Muscle layer of duodenum (tissue), 2 donors: ENCODE measurements at regions not wholly inside any gene's neighbourhood (a gene's known extent, or its start where the extent isn't known, plus 50 kb on each side); places are given as distances from the start of the nearest gene placed in this dataset.

Experiments used
- H3K27ac ChIP-seq: one replicate; pipeline ENCODE4 v1.7.0; 2013; ENCODE audit warnings: mild to moderate bottlenecking, low read length
- H3K27me3 ChIP-seq: one replicate; pipeline ENCODE4 v1.7.0; 2013; ENCODE audit warnings: low read depth, mild to moderate bottlenecking, control low read depth, low read length
- H3K36me3 ChIP-seq, 2 donors: one replicate each; pipeline ENCODE4 v1.7.0; 2013; ENCODE audit warnings: low read length in 2 of 2, control low read depth in 1 of 2, mild to moderate bottlenecking in 1 of 2; ENCODE audit not compliant: insufficient read depth in 2 of 2, control insufficient read depth in 1 of 2
- H3K4me1 ChIP-seq, 2 donors: one replicate each; pipeline ENCODE4 v1.7.0; 2013; ENCODE audit warnings: low read length in 2 of 2, mild to moderate bottlenecking in 2 of 2, control low read depth in 1 of 2, moderate library complexity in 1 of 2; ENCODE audit not compliant: insufficient read depth in 2 of 2, control insufficient read depth in 1 of 2
- H3K4me3 ChIP-seq, 2 donors: one replicate each; pipeline ENCODE4 v1.7.0; 2013; ENCODE audit warnings: low read length in 2 of 2, low read depth in 1 of 2, mild to moderate bottlenecking in 1 of 2
- H3K9me3 ChIP-seq, 2 donors: one replicate each; pipeline ENCODE4 v1.7.0; 2013; ENCODE audit warnings: low read length in 2 of 2, control low read depth in 1 of 2, mild to moderate bottlenecking in 1 of 2; ENCODE audit not compliant: control insufficient read depth in 1 of 2
- donor health status: healthy.

- H3K4me1 ChIP-seq = no peaks in the 10 kb centered on the region
- no peak overlapping the region for H3K27ac ChIP-seq
- H3K27me3 ChIP-seq = no peaks in the 10 kb centered on the region
- no peak overlapping the region for H3K4me3 ChIP-seq
- H3K9me3 ChIP-seq = peaks cover 0 to 4% of the 10 kb centered on the region in 2 donors
- no peaks in the 10 kb centered on the region for H3K36me3 ChIP-seq
Measured at GRCh38 chr13:85638815-85639393, 160.3 kb downstream of the SLITRK6 start.

DNA sequence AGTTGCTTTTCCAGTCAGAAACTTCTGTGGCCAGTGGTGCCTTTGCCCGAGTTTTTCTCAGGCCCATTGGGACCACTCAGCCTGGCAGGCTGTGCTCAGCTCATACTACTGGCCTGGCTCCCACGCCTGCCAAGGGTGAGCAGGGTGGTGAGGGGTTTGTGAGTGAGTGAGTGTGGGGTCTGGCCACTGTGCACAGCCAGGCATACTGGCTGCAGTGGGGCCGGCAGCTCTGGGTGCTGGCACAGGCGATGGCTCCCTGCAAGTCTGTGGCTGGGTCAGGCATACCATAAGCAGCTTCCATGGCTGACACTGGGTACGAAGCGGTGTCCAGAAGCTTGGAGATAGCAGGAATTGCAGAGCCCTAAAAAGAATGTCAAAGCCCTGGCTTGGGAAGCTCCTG is 161.0 kb downstream of the SLITRK6 start:
- no peak overlapping the region for H3K27ac ChIP-seq

DNA sequence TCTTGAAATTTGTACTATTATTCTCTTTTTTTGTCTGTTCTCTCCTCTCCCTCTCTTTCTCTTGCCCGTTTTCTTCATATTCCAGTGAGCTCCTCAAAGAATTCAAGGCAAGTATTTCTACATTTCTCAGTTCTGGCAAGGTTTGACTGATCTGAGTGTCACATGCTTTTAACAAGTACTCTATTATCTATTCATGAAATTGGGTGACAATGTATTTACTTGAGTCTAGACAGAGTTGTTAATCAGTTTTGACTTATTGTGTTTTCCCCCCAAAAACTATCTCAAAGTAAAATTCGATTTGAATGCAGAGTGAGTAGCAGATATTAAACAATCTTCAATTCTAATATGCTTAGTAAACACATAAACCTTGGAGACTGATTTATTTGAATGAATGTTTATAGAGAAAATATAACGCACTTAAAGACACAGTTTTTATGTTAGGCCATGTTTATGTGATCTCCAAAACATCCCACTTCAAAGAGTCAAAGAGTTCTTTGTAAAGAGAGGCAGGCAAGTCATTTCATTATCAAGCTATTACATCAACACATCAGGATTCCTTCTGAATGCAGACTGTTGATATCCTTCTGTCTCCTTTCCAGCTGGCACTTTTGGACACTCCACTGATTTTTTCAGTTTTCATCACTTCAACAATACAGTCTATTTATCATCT is 166.6 kb downstream of the SLITRK6 start:
- Histone ChIP-seq H3K4me1 (no peaks in the 10 kb centered on the region), H3K27ac (no peak overlapping the region), H3K9me3 (no peaks in the 10 kb centered on the region), H3K4me3 (no peak overlapping the region), H3K36me3 (no peaks in the 10 kb centered on the region), H3K27me3 (no peaks in the 10 kb centered on the region)

More for the DNA sequence above, 161.0 kb downstream of the SLITRK6 start:
- Histone ChIP-seq H3K36me3 (no peaks in the 10 kb centered on the region), H3K9me3 (peaks cover 0 to 4% of the 10 kb centered on the region in 2 donors), H3K27me3 (no peaks in the 10 kb centered on the region), H3K4me1 (no peaks in the 10 kb centered on the region), H3K4me3 (no peak overlapping the region)

DNA sequence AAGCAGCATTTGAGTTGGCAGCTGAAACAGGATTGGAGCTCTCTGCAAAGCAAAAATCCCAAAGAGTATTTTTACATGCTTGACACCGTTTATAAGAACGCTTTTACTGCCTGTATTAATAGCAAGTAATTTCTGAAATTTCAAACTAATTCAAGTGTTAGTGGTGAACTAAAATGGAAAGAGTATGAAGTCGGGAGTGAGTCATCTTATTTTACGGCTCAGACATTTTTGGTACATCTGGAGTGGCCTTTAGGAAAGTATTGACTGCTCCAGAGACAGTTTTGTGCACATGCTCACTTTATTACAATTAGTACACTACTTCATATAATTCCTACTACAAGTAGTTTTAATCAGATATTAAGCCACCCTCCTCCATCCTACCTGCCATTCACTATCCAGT is 167.4 kb downstream of the SLITRK6 start:
- H3K27ac ChIP-seq = no peak overlapping the region
- H3K9me3 ChIP-seq = no peaks in the 10 kb centered on the region
- H3K4me1 ChIP-seq = no peaks in the 10 kb centered on the region
- no peaks in the 10 kb centered on the region for H3K27me3 ChIP-seq
- H3K4me3 ChIP-seq = no peak overlapping the region
- no peaks in the 10 kb centered on the region for H3K36me3 ChIP-seq

DNA sequence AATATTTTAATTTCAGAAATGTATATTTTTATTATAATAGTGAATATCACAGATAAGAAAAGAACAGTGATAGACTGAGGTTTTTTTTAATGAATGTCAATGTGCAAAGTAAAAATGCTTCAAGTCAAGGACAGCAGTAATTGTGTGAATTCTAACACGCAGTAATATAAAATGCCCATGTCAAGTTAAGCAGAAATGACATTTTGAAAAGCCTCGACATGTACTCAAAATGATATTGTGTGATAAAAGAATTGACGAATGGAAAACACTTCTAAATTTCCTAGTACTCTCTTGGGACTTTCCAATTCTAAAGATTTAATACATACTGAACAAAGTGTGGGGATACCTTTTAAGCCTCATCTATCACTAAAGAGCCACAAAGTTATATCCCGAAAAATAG is 172.6 kb downstream of the SLITRK6 start:
- H3K4me1 ChIP-seq = no peaks in the 10 kb centered on the region
- H3K4me3 ChIP-seq = no peak overlapping the region
- no peaks in the 10 kb centered on the region for H3K27me3 ChIP-seq
- no peaks in the 10 kb centered on the region for H3K9me3 ChIP-seq
- H3K27ac ChIP-seq = no peak overlapping the region
- H3K36me3 ChIP-seq = no peaks in the 10 kb centered on the region

GRCh38 chr13:85619321-85619720 is 179.9 kb downstream of the SLITRK6 start:
- Histone ChIP-seq H3K27ac (no peak overlapping the region), H3K36me3 (no peaks in the 10 kb centered on the region), H3K4me3 (no peak overlapping the region), H3K27me3 (no peaks in the 10 kb centered on the region), H3K9me3 (no peaks in the 10 kb centered on the region), H3K4me1 (no peaks in the 10 kb centered on the region)

- Histone ChIP-seq H3K9me3 (no peaks in the 10 kb centered on the region), H3K27ac (no peak overlapping the region), H3K27me3 (no peaks in the 10 kb centered on the region), H3K36me3 (no peaks in the 10 kb centered on the region), H3K4me1 (no peaks in the 10 kb centered on the region), H3K4me3 (no peak overlapping the region)
Measured at GRCh38 chr13:85618521-85618920, 180.7 kb downstream of the SLITRK6 start.

- Histone ChIP-seq H3K9me3 (no peaks in the 10 kb centered on the region), H3K4me3 (no peak overlapping the region), H3K36me3 (no peaks in the 10 kb centered on the region), H3K4me1 (no peaks in the 10 kb centered on the region), H3K27ac (no peak overlapping the region), H3K27me3 (no peaks in the 10 kb centered on the region)
Measured at GRCh38 chr13:85616275-85616674, 182.9 kb downstream of the SLITRK6 start.

- Histone ChIP-seq H3K27ac (no peak overlapping the region), H3K4me1 (no peaks in the 10 kb centered on the region), H3K4me3 (no peak overlapping the region), H3K36me3 (no peaks in the 10 kb centered on the region), H3K9me3 (no peaks in the 10 kb centered on the region), H3K27me3 (no peaks in the 10 kb centered on the region)
Measured at GRCh38 chr13:85615031-85615430, 184.2 kb downstream of the SLITRK6 start.

DNA sequence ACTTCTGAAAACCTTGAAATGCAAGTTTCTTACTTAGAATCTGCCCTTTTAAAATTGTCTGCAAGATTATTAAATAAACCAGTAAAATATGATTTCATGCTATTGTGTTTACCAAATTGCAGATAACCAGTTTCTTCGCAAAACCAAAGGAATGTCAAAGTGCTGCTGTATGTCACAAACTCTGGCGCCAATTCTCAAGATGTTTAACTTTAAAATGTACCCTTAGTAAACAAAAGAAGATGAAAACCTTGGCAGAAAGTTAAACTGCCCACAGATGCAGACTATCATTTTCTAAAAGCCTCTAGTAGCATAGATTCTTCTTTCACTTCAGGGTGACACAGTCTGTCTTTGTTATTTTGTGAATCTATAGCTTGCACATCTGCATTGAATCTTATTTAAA is 189.2 kb downstream of the SLITRK6 start:
- Histone ChIP-seq H3K4me1 (no peaks in the 10 kb centered on the region), H3K36me3 (no peaks in the 10 kb centered on the region), H3K4me3 (no peak overlapping the region), H3K9me3 (no peaks in the 10 kb centered on the region), H3K27me3 (no peaks in the 10 kb centered on the region), H3K27ac (no peak overlapping the region)

GRCh38 chr13:85608255-85608829 is 190.9 kb downstream of the SLITRK6 start:
- Histone ChIP-seq H3K27ac (no peak overlapping the region), H3K9me3 (no peaks in the 10 kb centered on the region), H3K27me3 (no peaks in the 10 kb centered on the region), H3K36me3 (no peaks in the 10 kb centered on the region), H3K4me1 (no peaks in the 10 kb centered on the region), H3K4me3 (no peak overlapping the region)

- Histone ChIP-seq H3K9me3 (no peaks in the 10 kb centered on the region), H3K4me3 (no peak overlapping the region), H3K4me1 (no peaks in the 10 kb centered on the region), H3K27me3 (no peaks in the 10 kb centered on the region), H3K27ac (no peak overlapping the region), H3K36me3 (no peaks in the 10 kb centered on the region)
Measured at GRCh38 chr13:85603735-85604134, 195.5 kb downstream of the SLITRK6 start.
